ENCODE measurements at regions not wholly inside any gene's neighbourhood (a gene's known extent, or its start where the extent isn't known, plus 50 kb on each side); places are given as distances from the start of the nearest gene placed in this dataset.

- no peaks in the 10 kb centered on the region for H3K36me3 ChIP-seq (ENCODE audit: insufficient read depth, low read length)
- ChIA-PET CTCF (ENCODE audit: partially characterized antibody) (no interaction called here), POLR2A (ENCODE audit: partially characterized antibody) (no interaction called here)
- Mint-ChIP-seq H3K27ac (no peak overlapping the region), H3K27me3 (peaks cover 3 to 12% of the 10 kb centered on the region in 2 donors), H3K9me3 (peaks cover 0 to 11% (median 5%) of the 10 kb centered on the region in 8 donors), H3K36me3 (no peaks in the 10 kb centered on the region), H3K4me3 (no peak overlapping the region), H3K4me1 (no peaks in the 10 kb centered on the region)
- DNase-seq: no peak
- H3K4me1 ChIP-seq (ENCODE audit: insufficient read depth, low read length): no peaks in the 10 kb centered on the region
- no peaks in the 10 kb centered on the region for H3K9me3 ChIP-seq (ENCODE audit: control insufficient read depth in 1 of 2, low read length in 2 of 2)
- no peak overlapping the region for H3K4me3 ChIP-seq (ENCODE audit: low read length in 2 of 2)
- H3K27me3 ChIP-seq (ENCODE audit: insufficient read depth, low read length): no peaks in the 10 kb centered on the region
- intact Hi-C loops (cut with micrococcal nuclease): no loop called here
- no peak overlapping the region for H3K27ac ChIP-seq (ENCODE audit: low read depth, low read length)
Measured at GRCh38 chr11:71181566-71181965, 70.8 kb downstream of the SHANK2 start.

GRCh38 chr11:71180694-71181470 lies 71.5 kb downstream of the SHANK2 start:
- no peak overlapping the region for H3K4me3 ChIP-seq (ENCODE audit: low read length in 2 of 2)
- Mint-ChIP-seq H3K27ac (no peak overlapping the region), H3K9me3 (peaks cover 0 to 18% (median 8%) of the 10 kb centered on the region in 8 donors), H3K36me3 (no peaks in the 10 kb centered on the region), H3K4me3 (no peak overlapping the region), H3K4me1 (no peaks in the 10 kb centered on the region), H3K27me3 (peaks cover 3 to 13% of the 10 kb centered on the region in 2 donors)
- no peak overlapping the region for H3K27ac ChIP-seq (ENCODE audit: low read depth, low read length)
- ChIA-PET CTCF (ENCODE audit: partially characterized antibody) (no interaction called here), POLR2A (ENCODE audit: partially characterized antibody) (no interaction called here)
- no peaks in the 10 kb centered on the region for H3K9me3 ChIP-seq (ENCODE audit: control insufficient read depth in 1 of 2, low read length in 2 of 2)
- DNase-seq: no peak
- no peaks in the 10 kb centered on the region for H3K36me3 ChIP-seq (ENCODE audit: insufficient read depth, low read length)
- no peaks in the 10 kb centered on the region for H3K4me1 ChIP-seq (ENCODE audit: insufficient read depth, low read length)
- H3K27me3 ChIP-seq (ENCODE audit: insufficient read depth, low read length): no peaks in the 10 kb centered on the region
- intact Hi-C loops (cut with micrococcal nuclease): no loop called here

- Histone ChIP-seq H3K4me1 (ENCODE audit: insufficient read depth, low read length) (no peaks in the 10 kb centered on the region), H3K9me3 (ENCODE audit: control insufficient read depth in 1 of 2, low read length in 2 of 2) (no peaks in the 10 kb centered on the region), H3K27me3 (ENCODE audit: insufficient read depth, low read length) (no peaks in the 10 kb centered on the region), H3K36me3 (ENCODE audit: insufficient read depth, low read length) (no peaks in the 10 kb centered on the region), H3K4me3 (ENCODE audit: low read length in 2 of 2) (no peak overlapping the region), H3K27ac (ENCODE audit: low read depth, low read length) (no peak overlapping the region)
- Mint-ChIP-seq H3K4me1 (no peaks in the 10 kb centered on the region), H3K4me3 (no peak overlapping the region), H3K27ac (no peak overlapping the region), H3K36me3 (no peaks in the 10 kb centered on the region), H3K27me3 (peaks cover 2 to 13% of the 10 kb centered on the region in 2 donors), H3K9me3 (peaks cover 0 to 24% (median 9%) of the 10 kb centered on the region in 8 donors)
- intact Hi-C loops (cut with micrococcal nuclease): no loop called here
- POLR2A ChIA-PET (ENCODE audit: partially characterized antibody): no interaction called here
- CTCF ChIA-PET (ENCODE audit: partially characterized antibody): no interaction called here
- no peak for DNase-seq
Measured at GRCh38 chr11:71179877-71180605, 72.3 kb downstream of the SHANK2 start.

GRCh38 chr11:71178076-71178475 lies 74.3 kb downstream of the SHANK2 start:
- intact Hi-C loops (cut with micrococcal nuclease): no loop called here
- H3K27ac ChIP-seq (ENCODE audit: low read depth, low read length): no peak overlapping the region
- peaks cover 0 to 35% (median 10%) of the 10 kb centered on the region in 8 donors for H3K9me3 Mint-ChIP-seq
- no peak overlapping the region for H3K27ac Mint-ChIP-seq
- ChIA-PET POLR2A (ENCODE audit: partially characterized antibody) (no interaction called here), CTCF (ENCODE audit: partially characterized antibody) (no interaction called here)
- no peaks in the 10 kb centered on the region for H3K4me1 Mint-ChIP-seq
- no peaks in the 10 kb centered on the region for H3K9me3 ChIP-seq (ENCODE audit: control insufficient read depth in 1 of 2, low read length in 2 of 2)
- H3K27me3 ChIP-seq (ENCODE audit: insufficient read depth, low read length): no peaks in the 10 kb centered on the region
- H3K27me3 Mint-ChIP-seq: peaks cover 10 to 13% of the 10 kb centered on the region in 2 donors
- H3K36me3 ChIP-seq (ENCODE audit: insufficient read depth, low read length): no peaks in the 10 kb centered on the region
- no peak overlapping the region for H3K4me3 ChIP-seq (ENCODE audit: low read length in 2 of 2)
- no peaks in the 10 kb centered on the region for H3K36me3 Mint-ChIP-seq
- H3K4me1 ChIP-seq (ENCODE audit: insufficient read depth, low read length): no peaks in the 10 kb centered on the region
- H3K4me3 Mint-ChIP-seq: no peak overlapping the region
- no peak for DNase-seq

GRCh38 chr11:71176812-71177211 lies 75.6 kb downstream of the SHANK2 start:
- intact Hi-C loops (cut with micrococcal nuclease): no loop called here
- Mint-ChIP-seq H3K4me3 (no peak overlapping the region), H3K9me3 (peaks cover 0 to 35% (median 10%) of the 10 kb centered on the region in 8 donors), H3K36me3 (no peaks in the 10 kb centered on the region), H3K27me3 (peaks cover 10 to 13% of the 10 kb centered on the region in 2 donors), H3K27ac (peak overlapping the region in 1 of 7 donors; percentile 8), H3K4me1 (no peaks in the 10 kb centered on the region)
- DNase-seq: no peak
- Histone ChIP-seq H3K4me3 (ENCODE audit: low read length in 2 of 2) (no peak overlapping the region), H3K27me3 (ENCODE audit: insufficient read depth, low read length) (no peaks in the 10 kb centered on the region), H3K9me3 (ENCODE audit: control insufficient read depth in 1 of 2, low read length in 2 of 2) (no peaks in the 10 kb centered on the region), H3K36me3 (ENCODE audit: insufficient read depth, low read length) (no peaks in the 10 kb centered on the region), H3K27ac (ENCODE audit: low read depth, low read length) (no peak overlapping the region), H3K4me1 (ENCODE audit: insufficient read depth, low read length) (no peaks in the 10 kb centered on the region)
- POLR2A ChIA-PET (ENCODE audit: partially characterized antibody): no interaction called here
- CTCF ChIA-PET (ENCODE audit: partially characterized antibody): no interaction called here

- H3K27me3 ChIP-seq (ENCODE audit: insufficient read depth, low read length): no peaks in the 10 kb centered on the region
- Mint-ChIP-seq H3K27me3 (peaks cover 10 to 11% of the 10 kb centered on the region in 2 donors), H3K27ac (no peak overlapping the region), H3K36me3 (no peaks in the 10 kb centered on the region), H3K4me3 (no peak overlapping the region), H3K4me1 (no peaks in the 10 kb centered on the region), H3K9me3 (peaks cover 0 to 35% (median 10%) of the 10 kb centered on the region in 8 donors)
- no peaks in the 10 kb centered on the region for H3K4me1 ChIP-seq (ENCODE audit: insufficient read depth, low read length)
- DNase-seq: no peak
- no peak overlapping the region for H3K27ac ChIP-seq (ENCODE audit: low read depth, low read length)
- CTCF ChIA-PET (ENCODE audit: partially characterized antibody): no interaction called here
- intact Hi-C loops (cut with micrococcal nuclease): no loop called here
- no peaks in the 10 kb centered on the region for H3K36me3 ChIP-seq (ENCODE audit: insufficient read depth, low read length)
- no peaks in the 10 kb centered on the region for H3K9me3 ChIP-seq (ENCODE audit: control insufficient read depth in 1 of 2, low read length in 2 of 2)
- POLR2A ChIA-PET (ENCODE audit: partially characterized antibody): no interaction called here
- no peak overlapping the region for H3K4me3 ChIP-seq (ENCODE audit: low read length in 2 of 2)
Measured at GRCh38 chr11:71173709-71174108, 78.7 kb downstream of the SHANK2 start.

GRCh38 chr11:71172680-71173079 lies 79.7 kb downstream of the SHANK2 start:
- H3K4me1 Mint-ChIP-seq: no peaks in the 10 kb centered on the region

More at GRCh38 chr11:71172680-71173079, 79.7 kb downstream of the SHANK2 start:
- Histone ChIP-seq H3K36me3 (ENCODE audit: insufficient read depth, low read length) (no peaks in the 10 kb centered on the region), H3K4me1 (ENCODE audit: insufficient read depth, low read length) (no peaks in the 10 kb centered on the region), H3K27me3 (ENCODE audit: insufficient read depth, low read length) (no peaks in the 10 kb centered on the region), H3K9me3 (ENCODE audit: control insufficient read depth in 1 of 2, low read length in 2 of 2) (no peaks in the 10 kb centered on the region), H3K27ac (ENCODE audit: low read depth, low read length) (no peak overlapping the region), H3K4me3 (ENCODE audit: low read length in 2 of 2) (no peak overlapping the region)
- Mint-ChIP-seq H3K4me3 (no peak overlapping the region), H3K27me3 (peaks cover 8 to 10% of the 10 kb centered on the region in 2 donors), H3K9me3 (peaks cover 0 to 35% (median 10%) of the 10 kb centered on the region in 8 donors), H3K27ac (no peak overlapping the region), H3K36me3 (no peaks in the 10 kb centered on the region)
- intact Hi-C loops (cut with micrococcal nuclease): no loop called here
- CTCF ChIA-PET (ENCODE audit: partially characterized antibody): no interaction called here
- POLR2A ChIA-PET (ENCODE audit: partially characterized antibody): no interaction called here
- no peak for DNase-seq

Data from CD4-positive, alpha-beta memory T cell (primary cell).